ENCODE measurements at regions not wholly inside any gene's neighbourhood (a gene's known extent, or its start where the extent isn't known, plus 50 kb on each side); places are given as distances from the start of the nearest gene placed in this dataset.

DNA sequence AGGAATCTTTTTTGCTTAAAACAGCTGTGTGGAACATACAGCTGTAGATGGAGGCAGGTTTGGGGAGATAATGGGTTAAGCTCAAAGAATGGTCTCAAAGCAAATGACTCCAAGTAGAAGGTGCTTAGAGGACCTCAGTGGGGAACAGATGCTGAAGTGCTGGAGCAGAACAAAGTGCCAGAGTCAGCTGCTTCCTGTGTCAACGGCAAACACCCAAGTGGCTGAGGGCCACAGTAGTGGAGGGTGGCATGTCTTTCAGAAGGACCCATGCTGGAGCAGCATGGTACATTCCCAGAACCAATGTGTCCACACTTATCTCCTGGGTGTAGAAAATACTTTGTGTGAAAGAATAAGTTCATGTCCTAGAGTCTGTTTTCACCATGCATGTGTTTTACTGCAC, 197.5 kb downstream of the CCNG2 start:
- TF ChIP-seq CTCF (IDR thresholded peaks at IDR 0.05) (no peak), MEF2A (IDR thresholded peaks at IDR 0.05; ENCODE audit: borderline replicate concordance, low read depth) (no peak), RCOR1 (IDR thresholded peaks at IDR 0.05; ENCODE audit: low read length) (no peak), YY1 (IDR thresholded peaks at IDR 0.05; ENCODE audit: low read depth) (no peak), GABPA (IDR thresholded peaks at IDR 0.05; ENCODE audit: low read depth) (no peak), EP300 (IDR thresholded peaks at IDR 0.05; ENCODE audit: borderline replicate concordance in 1 of 2, low read depth in 1 of 2, low read length in 1 of 2) (no peak), RXRA (IDR thresholded peaks at IDR 0.05; ENCODE audit: borderline replicate concordance, low read depth) (no peak), TAF1 (IDR thresholded peaks at IDR 0.05; ENCODE audit: borderline replicate concordance, low read depth, low read length) (no peak), REST (IDR thresholded peaks at IDR 0.05; ENCODE audit: low read depth, low read length) (no peak), SMC3 (IDR thresholded peaks at IDR 0.05; ENCODE audit: low read depth, low read length) (no peak), RAD21 (IDR thresholded peaks at IDR 0.05; ENCODE audit: low read length) (no peak), POLR2AphosphoS5 (IDR thresholded peaks at IDR 0.05; ENCODE audit: low read depth, low read length) (no peak)

Measured in SK-N-SH (cell line).